ENCODE measurements at regions not wholly inside any gene's neighbourhood (a gene's known extent, or its start where the extent isn't known, plus 50 kb on each side); places are given as distances from the start of the nearest gene placed in this dataset.

- Histone ChIP-seq H4K20me1 (ENCODE audit: control insufficient read depth, insufficient read depth, low read length, poor library complexity, severe bottlenecking) (no peaks in the 10 kb centered on the region), H3K4me1 (ENCODE audit: control insufficient read depth in 2 of 2, insufficient read depth in 2 of 2, low read length in 2 of 2) (no peaks in the 10 kb centered on the region), H3K36me3 (replicated peaks in 1 of 2; ENCODE audit: control extremely low read depth in 1 of 2, control insufficient read depth in 1 of 2, extremely low read depth in 1 of 2, insufficient read depth in 2 of 2, low read length in 1 of 2) (no peaks in the 10 kb centered on the region), H3K9ac (ENCODE audit: low read length) (no peak overlapping the region), H3K79me2 (ENCODE audit: control insufficient read depth, insufficient read depth, low read length) (no peaks in the 10 kb centered on the region), H2AFZ (ENCODE audit: insufficient read depth, low read depth, low read length, poor library complexity, severe bottlenecking) (no peak overlapping the region), H3K4me3 (ENCODE audit: control extremely low read depth in 1 of 5, extremely low read depth in 1 of 5, insufficient read depth in 1 of 5, low read depth in 2 of 5, low read length in 4 of 5) (no peak overlapping the region), H3K27me3 (replicated peaks in 1 of 4; ENCODE audit: control extremely low read depth in 1 of 4, control insufficient read depth in 3 of 4, insufficient read depth in 4 of 4, low read length in 3 of 4) (no peaks in the 10 kb centered on the region), H3K27ac (ENCODE audit: low read length in 2 of 2) (no peak overlapping the region), H3K4me2 (replicated peaks; ENCODE audit: low read depth, low read length, poor library complexity, severe bottlenecking) (no peak overlapping the region), H3K9me3 (ENCODE audit: control extremely low read depth in 1 of 3, control insufficient read depth in 2 of 3, insufficient read depth in 1 of 3, low read length in 2 of 3) (no peaks in the 10 kb centered on the region)
- ChIA-PET POLR2A (no interaction called here), CTCF (no interaction called here)
- no peaks in the 10 kb centered on the region for H3K27me3 Mint-ChIP-seq
- intact Hi-C loops (cut with micrococcal nuclease): no loop called here
- H3K27ac Mint-ChIP-seq: no peak overlapping the region
- no peak for TF ChIP-seq EZH2 (IDR thresholded peaks at IDR 0.05; ENCODE audit: borderline replicate concordance, insufficient read depth, low read depth, low read length, poor library complexity, severe bottlenecking)
- no peak for TF ChIP-seq CTCF (IDR thresholded peaks at IDR 0.05)
- no peaks in the 10 kb centered on the region for H3K9me3 Mint-ChIP-seq (ENCODE audit: insufficient read depth)
- DNase-seq: no peak
- ATAC-seq (ENCODE audit: low read depth): no peak
- 54% methylated on average over 2 of the region's 2 CpGs for WGBS (ENCODE audit: insufficient coverage)
- no peak overlapping the region for H3K4me3 Mint-ChIP-seq
- H3K4me1 Mint-ChIP-seq: no peaks in the 10 kb centered on the region
These were observed 66.2 kb upstream of the C10orf90 start for GRCh38 chr10:126736727-126737126.

- no peak for TF ChIP-seq CTCF (IDR thresholded peaks at IDR 0.05)
- TF ChIP-seq EZH2 (IDR thresholded peaks at IDR 0.05; ENCODE audit: borderline replicate concordance, insufficient read depth, low read depth, low read length, poor library complexity, severe bottlenecking): no peak
- ATAC-seq (ENCODE audit: low read depth): no peak
- H3K9ac ChIP-seq (ENCODE audit: low read length): no peak overlapping the region
- no peak overlapping the region for H3K4me3 ChIP-seq (ENCODE audit: control extremely low read depth in 1 of 5, extremely low read depth in 1 of 5, insufficient read depth in 1 of 5, low read depth in 2 of 5, low read length in 4 of 5)
- no peaks in the 10 kb centered on the region for H3K36me3 ChIP-seq (replicated peaks in 1 of 2; ENCODE audit: control extremely low read depth in 1 of 2, control insufficient read depth in 1 of 2, extremely low read depth in 1 of 2, insufficient read depth in 2 of 2, low read length in 1 of 2)
- H3K4me2 ChIP-seq (replicated peaks; ENCODE audit: low read depth, low read length, poor library complexity, severe bottlenecking): no peak overlapping the region
- H3K27me3 Mint-ChIP-seq: no peaks in the 10 kb centered on the region
- H2AFZ ChIP-seq (ENCODE audit: insufficient read depth, low read depth, low read length, poor library complexity, severe bottlenecking): no peak overlapping the region
- no peak overlapping the region for H3K27ac Mint-ChIP-seq
- no peaks in the 10 kb centered on the region for H3K79me2 ChIP-seq (ENCODE audit: control insufficient read depth, insufficient read depth, low read length)
- H3K9me3 ChIP-seq (ENCODE audit: control extremely low read depth in 1 of 3, control insufficient read depth in 2 of 3, insufficient read depth in 1 of 3, low read length in 2 of 3): no peaks in the 10 kb centered on the region
- no peaks in the 10 kb centered on the region for H3K27me3 ChIP-seq (replicated peaks in 1 of 4; ENCODE audit: control extremely low read depth in 1 of 4, control insufficient read depth in 3 of 4, insufficient read depth in 4 of 4, low read length in 3 of 4)
- intact Hi-C loops (cut with micrococcal nuclease): no loop called here
- no peaks in the 10 kb centered on the region for H3K4me1 Mint-ChIP-seq
- no peaks in the 10 kb centered on the region for H3K9me3 Mint-ChIP-seq (ENCODE audit: insufficient read depth)
- H4K20me1 ChIP-seq (ENCODE audit: control insufficient read depth, insufficient read depth, low read length, poor library complexity, severe bottlenecking): no peaks in the 10 kb centered on the region
- no peak overlapping the region for H3K27ac ChIP-seq (ENCODE audit: low read length in 2 of 2)
- 100% methylated on average over 1 of the region's 4 CpGs for WGBS (ENCODE audit: insufficient coverage)
- DNase-seq: no peak
- POLR2A ChIA-PET: no interaction called here
- H3K4me1 ChIP-seq (ENCODE audit: control insufficient read depth in 2 of 2, insufficient read depth in 2 of 2, low read length in 2 of 2): no peaks in the 10 kb centered on the region
- H3K4me3 Mint-ChIP-seq: no peak overlapping the region
- CTCF ChIA-PET: no interaction called here
These were observed 67.5 kb upstream of the C10orf90 start for GRCh38 chr10:126738001-126738400.
